HL-60 (cell line): ENCODE measurements at regions not wholly inside any gene's neighbourhood (a gene's known extent, or its start where the extent isn't known, plus 50 kb on each side); places are given as distances from the start of the nearest gene placed in this dataset.

Experiments used
- DNase-seq, 2 experiments: peaks; one replicate each; pipeline ENCODE4 v3.0.0-alpha.2; 2010 to 2020; ENCODE audit warnings: low read depth in 1 of 2, low spot score in 1 of 2
- H3K27ac ChIP-seq: fragments of 250-450 bp; sonication (Bioruptor Pico); replicated peaks from 2 replicates; pipeline ENCODE4 v1.5.1; 2020; ENCODE audit warnings: mild to moderate bottlenecking, moderate library complexity
- H3K27me3 ChIP-seq: fragments of 250-450 bp; sonication (Bioruptor Pico); 2 replicates; pipeline ENCODE4 v1.5.1; 2021; ENCODE audit warnings: mild to moderate bottlenecking, moderate library complexity; ENCODE audit not compliant: insufficient read depth, poor library complexity, severe bottlenecking
- H3K4me3 ChIP-seq: replicated peaks from 2 replicates; pipeline ENCODE4 v1.5.1; 2011; ENCODE audit warnings: mild to moderate bottlenecking, control low read depth, low read length; ENCODE audit not compliant: insufficient read depth
- CTCF ChIP-seq: IDR thresholded peaks from one replicate; pipeline ENCODE4 v1.5.1; 2011; ENCODE audit warnings: low read length, control low read depth, inconsistent platforms; ENCODE audit not compliant: insufficient read depth
- GABPA ChIP-seq: IDR thresholded peaks from 2 replicates; pipeline ENCODE4 v1.6.1; 2012; ENCODE audit warnings: low read depth
- POLR2AphosphoS5 ChIP-seq: IDR thresholded peaks from 2 replicates; pipeline ENCODE4 v1.6.1; 2012; ENCODE audit warnings: low read depth
- REST ChIP-seq: IDR thresholded peaks from 2 replicates; pipeline ENCODE4 v1.6.1; 2012; ENCODE audit warnings: low read depth; ENCODE audit not compliant: insufficient replicate concordance
- SPI1 ChIP-seq: IDR thresholded peaks from 2 replicates; pipeline ENCODE4 v1.6.1; 2012; ENCODE audit warnings: low read depth, mild to moderate bottlenecking, borderline replicate concordance

GRCh38 chr3:161754420-161755053 lies 257.9 kb downstream of the OTOL1 start:
- TF ChIP-seq SPI1, result no peak
- no peak for TF ChIP-seq REST
- no peak for TF ChIP-seq CTCF
- no peak for TF ChIP-seq POLR2AphosphoS5
- TF ChIP-seq GABPA, result no peak
- Histone ChIP-seq H3K27me3 (no peaks in the 10 kb centered on the region), H3K4me3 (no peak overlapping the region), H3K27ac (no peak overlapping the region)
- DNase-seq, result no peak

- H3K27me3 ChIP-seq, result no peaks in the 10 kb centered on the region
- TF ChIP-seq CTCF (no peak), POLR2AphosphoS5 (no peak), REST (no peak), SPI1 (no peak), GABPA (no peak)
- no peak for DNase-seq
- H3K4me3 ChIP-seq, result no peak overlapping the region
- H3K27ac ChIP-seq, result no peak overlapping the region
These were observed 262.8 kb downstream of the OTOL1 start for GRCh38 chr3:161759444-161759843.

GRCh38 chr3:161766331-161766730 lies 269.7 kb downstream of the OTOL1 start:
- TF ChIP-seq GABPA (no peak), POLR2AphosphoS5 (no peak), CTCF (no peak), SPI1 (no peak)
- DNase-seq, result no peak
- Histone ChIP-seq H3K4me3 (no peak overlapping the region), H3K27ac (no peak overlapping the region), H3K27me3 (no peaks in the 10 kb centered on the region)
